ENCODE measurements at regions not wholly inside any gene's neighbourhood (a gene's known extent, or its start where the extent isn't known, plus 50 kb on each side); places are given as distances from the start of the nearest gene placed in this dataset.

- TF ChIP-seq CTCF (IDR thresholded peaks at IDR 0.05; ENCODE audit: low read depth, low read length) = no peak
- no peak for DNase-seq
- no peaks in the 10 kb centered on the region for H3K27me3 ChIP-seq
- H3K4me3 ChIP-seq (ENCODE audit: low read depth, low read length) = no peak overlapping the region
- no peaks in the 10 kb centered on the region for H3K36me3 ChIP-seq
- no peaks in the 10 kb centered on the region for H3K9me3 ChIP-seq
- H3K4me1 ChIP-seq = peaks cover 23% of the 10 kb centered on the region
These were observed 157.2 kb upstream of the TBL1XR1 start for GRCh38 chr3:177354466-177354865.

GRCh38 chr3:177356113-177356512 lies 158.8 kb upstream of the TBL1XR1 start:
- no peak for DNase-seq
- Histone ChIP-seq H3K4me1 (peaks cover 30% of the 10 kb centered on the region), H3K9me3 (no peaks in the 10 kb centered on the region), H3K27me3 (no peaks in the 10 kb centered on the region), H3K36me3 (no peaks in the 10 kb centered on the region), H3K4me3 (ENCODE audit: low read depth, low read length) (no peak overlapping the region)
- no peak for TF ChIP-seq CTCF (IDR thresholded peaks at IDR 0.05; ENCODE audit: low read depth, low read length)

- no peak for TF ChIP-seq CTCF (IDR thresholded peaks at IDR 0.05; ENCODE audit: low read depth, low read length)
- Histone ChIP-seq H3K9me3 (no peaks in the 10 kb centered on the region), H3K4me3 (ENCODE audit: low read depth, low read length) (no peak overlapping the region), H3K36me3 (no peaks in the 10 kb centered on the region), H3K27me3 (no peaks in the 10 kb centered on the region), H3K4me1 (peaks cover 30% of the 10 kb centered on the region)
- DNase-seq = no peak
These were observed 159.7 kb upstream of the TBL1XR1 start for GRCh38 chr3:177356952-177357351.

- Histone ChIP-seq H3K9me3 (no peaks in the 10 kb centered on the region), H3K4me1 (peaks cover 33% of the 10 kb centered on the region), H3K27me3 (no peaks in the 10 kb centered on the region), H3K4me3 (ENCODE audit: low read depth, low read length) (peak overlapping the region; percentile 28), H3K36me3 (no peaks in the 10 kb centered on the region)
- DNase-seq = peak; percentile 57
- TF ChIP-seq CTCF (IDR thresholded peaks at IDR 0.05; ENCODE audit: low read depth, low read length) = no peak
These were observed 160.2 kb upstream of the TBL1XR1 start for GRCh38 chr3:177357352-177358090.

GRCh38 chr3:177358091-177358976 lies 161.1 kb upstream of the TBL1XR1 start:
- DNase-seq = peak; percentile 73
- Histone ChIP-seq H3K27me3 (no peaks in the 10 kb centered on the region), H3K4me3 (ENCODE audit: low read depth, low read length) (peak overlapping the region; percentile 56), H3K4me1 (peaks cover 33% of the 10 kb centered on the region), H3K9me3 (no peaks in the 10 kb centered on the region), H3K36me3 (no peaks in the 10 kb centered on the region)
- TF ChIP-seq CTCF (IDR thresholded peaks at IDR 0.05; ENCODE audit: low read depth, low read length) = no peak

All from BE2C (cell line).